ENCODE measurements at regions not wholly inside any gene's neighbourhood (a gene's known extent, or its start where the extent isn't known, plus 50 kb on each side); places are given as distances from the start of the nearest gene placed in this dataset.
A peak's percentile ranks its signal among the peaks of the same experiment; 100 is the strongest.

- no peak for DNase-seq (ENCODE audit: low read depth, low spot score)
- no peak overlapping the region for H3K4me3 ChIP-seq (ENCODE audit: low read length)
Observed at GRCh38 chr10:54993148-54993547, 192.1 kb upstream of the PCDH15 start.

GRCh38 chr10:54985732-54986131, 184.7 kb upstream of the PCDH15 start:
- peak; percentile 32 for DNase-seq (ENCODE audit: low read depth, low spot score)
- H3K4me3 ChIP-seq (ENCODE audit: low read length), result no peak overlapping the region

- no peak for DNase-seq (ENCODE audit: low read depth, low spot score)
- H3K4me3 ChIP-seq (ENCODE audit: low read length), result no peak overlapping the region
Observed at GRCh38 chr10:54983255-54983654, 182.2 kb upstream of the PCDH15 start.

- H3K4me3 ChIP-seq (ENCODE audit: low read length), result no peak overlapping the region
- no peak for DNase-seq (ENCODE audit: low read depth, low spot score)
Observed at GRCh38 chr10:54962134-54962900, 161.3 kb upstream of the PCDH15 start.

- DNase-seq (ENCODE audit: low read depth, low spot score), result no peak
- no peak overlapping the region for H3K4me3 ChIP-seq (ENCODE audit: low read length)
Observed at GRCh38 chr10:54961040-54961439, 160.0 kb upstream of the PCDH15 start.

- no peak overlapping the region for H3K4me3 ChIP-seq (ENCODE audit: low read length)
- DNase-seq (ENCODE audit: low read depth, low spot score), result no peak
Observed at GRCh38 chr10:54958844-54959243, 157.8 kb upstream of the PCDH15 start.

GRCh38 chr10:54947605-54948004, 146.6 kb upstream of the PCDH15 start:
- no peak for DNase-seq (ENCODE audit: low read depth, low spot score)
- H3K4me3 ChIP-seq (ENCODE audit: low read length), result no peak overlapping the region

GRCh38 chr10:54940418-54940817, 139.4 kb upstream of the PCDH15 start:
- no peak for DNase-seq (ENCODE audit: low read depth, low spot score)
- no peak overlapping the region for H3K4me3 ChIP-seq (ENCODE audit: low read length)

- no peak for DNase-seq (ENCODE audit: low read depth, low spot score)
Observed at GRCh38 chr10:54914049-54914448, 113.0 kb upstream of the PCDH15 start.

GRCh38 chr10:54909165-54909564, 108.1 kb upstream of the PCDH15 start:
- no peak overlapping the region for H3K4me3 ChIP-seq (ENCODE audit: low read length)

More at GRCh38 chr10:54914049-54914448, 113.0 kb upstream of the PCDH15 start:
- H3K4me3 ChIP-seq (ENCODE audit: low read length), result no peak overlapping the region

GRCh38 chr10:54908019-54908418, 107.0 kb upstream of the PCDH15 start:
- no peak overlapping the region for H3K4me3 ChIP-seq (ENCODE audit: low read length)
- DNase-seq (ENCODE audit: low read depth, low spot score), result no peak

More at GRCh38 chr10:54909165-54909564, 108.1 kb upstream of the PCDH15 start:
- no peak for DNase-seq (ENCODE audit: low read depth, low spot score)

- no peak for DNase-seq (ENCODE audit: low read depth, low spot score)
- H3K4me3 ChIP-seq (ENCODE audit: low read length), result no peak overlapping the region
Observed at GRCh38 chr10:54906940-54907339, 105.9 kb upstream of the PCDH15 start.

GRCh38 chr10:54905578-54906192, 104.7 kb upstream of the PCDH15 start:
- H3K4me3 ChIP-seq (ENCODE audit: low read length), result no peak overlapping the region
- DNase-seq (ENCODE audit: low read depth, low spot score), result no peak

- H3K4me3 ChIP-seq (ENCODE audit: low read length), result no peak overlapping the region
- DNase-seq (ENCODE audit: low read depth, low spot score), result no peak
Observed at GRCh38 chr10:54904833-54905232, 103.8 kb upstream of the PCDH15 start.

GRCh38 chr10:54903745-54904144, 102.7 kb upstream of the PCDH15 start:
- no peak for DNase-seq (ENCODE audit: low read depth, low spot score)
- no peak overlapping the region for H3K4me3 ChIP-seq (ENCODE audit: low read length)

- DNase-seq (ENCODE audit: low read depth, low spot score), result no peak
- H3K4me3 ChIP-seq (ENCODE audit: low read length), result no peak overlapping the region
Observed at GRCh38 chr10:54900584-54900983, 99.6 kb upstream of the PCDH15 start.

GRCh38 chr10:54880996-54881395, 80.0 kb upstream of the PCDH15 start:
- DNase-seq (ENCODE audit: low read depth, low spot score), result no peak
- no peak overlapping the region for H3K4me3 ChIP-seq (ENCODE audit: low read length)

- DNase-seq (ENCODE audit: low read depth, low spot score), result no peak
- no peak overlapping the region for H3K4me3 ChIP-seq (ENCODE audit: low read length)
Observed at GRCh38 chr10:54869022-54869421, 68.0 kb upstream of the PCDH15 start.

- no peak for DNase-seq (ENCODE audit: low read depth, low spot score)
- no peak overlapping the region for H3K4me3 ChIP-seq (ENCODE audit: low read length)
Observed at GRCh38 chr10:54866666-54867065, 65.6 kb upstream of the PCDH15 start.

GRCh38 chr10:54854843-54855242, 53.8 kb upstream of the PCDH15 start:
- no peak overlapping the region for H3K4me3 ChIP-seq (ENCODE audit: low read length)
- no peak for DNase-seq (ENCODE audit: low read depth, low spot score)

- DNase-seq (ENCODE audit: low read depth, low spot score), result no peak
- no peak overlapping the region for H3K4me3 ChIP-seq (ENCODE audit: low read length)
Observed at GRCh38 chr10:54854389-54854788, 53.4 kb upstream of the PCDH15 start.
